ENCODE measurements at regions not wholly inside any gene's neighbourhood (a gene's known extent, or its start where the extent isn't known, plus 50 kb on each side); places are given as distances from the start of the nearest gene placed in this dataset.

GRCh38 chr10:44478040-44478439 lies 93.1 kb upstream of the CXCL12 start:
- no peak overlapping the region for H3K9ac ChIP-seq (ENCODE audit: insufficient read depth in 1 of 2, low read depth in 2 of 2, low read length in 2 of 2)
- H2AFZ ChIP-seq (ENCODE audit: low read depth, low read length), result no peak overlapping the region
- ChIA-PET POLR2A (interaction anchor here (0.7 kb wide), 1 partner anchor 16 kb away, joined by 3 read pairs; no protein-coding TSS in a partner anchor), CTCF (ENCODE audit: low intra/inter-chr PET ratio) (no interaction called here)
- no peaks in the 10 kb centered on the region for H3K9me3 ChIP-seq (replicated peaks; ENCODE audit: control insufficient read depth, insufficient read depth, low read depth, low read length)
- BruUV-seq (replicated peaks), result no TSS peak
- no peaks in the 10 kb centered on the region for H3K36me3 ChIP-seq (ENCODE audit: control insufficient read depth, insufficient read depth, low read length)
- no peaks in the 10 kb centered on the region for H3K9me1 ChIP-seq (ENCODE audit: control insufficient read depth, insufficient read depth, low read length)
- DNase-seq (ENCODE audit: extremely low read depth in 1 of 4, low spot score in 3 of 4), result peak in 3 of 4 experiments; percentile 21 to 63 (median 63)
- H3K27ac ChIP-seq (ENCODE audit: extremely low read depth, low read depth, low read length), result peak overlapping the region; percentile 60
- H3K4me1 ChIP-seq (replicated peaks in 1 of 2; ENCODE audit: control insufficient read depth in 2 of 2, insufficient read depth in 2 of 2, low read length in 2 of 2), result peaks cover 5 to 23% of the 10 kb centered on the region in 2 experiments; a peak in 4 of 5 replicates
- H3K27me3 ChIP-seq (ENCODE audit: control insufficient read depth in 2 of 2, insufficient read depth in 2 of 2, low read length in 2 of 2), result no peaks in the 10 kb centered on the region
- no peaks in the 10 kb centered on the region for H3K79me2 ChIP-seq (ENCODE audit: control insufficient read depth, insufficient read depth, low read length)
- intact Hi-C loops (cut with micrococcal nuclease), result no loop called here
- no peak overlapping the region for H3K4me3 ChIP-seq
- H3K4me2 ChIP-seq (ENCODE audit: insufficient read depth, low read length), result peak overlapping the region; percentile 13
- in situ Hi-C loops (cut with MboI), result no loop called here
- peak; percentile 92 for FAIRE-seq
- 0% methylated on average over 2 of the region's 2 CpGs for WGBS (ENCODE audit: insufficient coverage, low coverage, missing lambda C conversion rate)
- ATAC-seq, result peak; percentile 98
- no peaks in the 10 kb centered on the region for H4K20me1 ChIP-seq (replicated peaks; ENCODE audit: control insufficient read depth, insufficient read depth, low read length)
- TF ChIP-seq NUFIP1 (IDR thresholded peaks at IDR 0.05; ENCODE audit: partially characterized antibody), result no peak
- TF ChIP-seq ZNF12 (CRISPR knock-in tag; IDR thresholded peaks at IDR 0.05), result no peak
- TF ChIP-seq THRAP3 (IDR thresholded peaks at IDR 0.05; ENCODE audit: borderline replicate concordance), result no peak
- TF ChIP-seq ZNF324 (CRISPR knock-in tag; IDR thresholded peaks at IDR 0.05), result no peak
- no peak for TF ChIP-seq RBBP5 (IDR thresholded peaks at IDR 0.05; ENCODE audit: borderline replicate concordance, insufficient read depth, low read length, poor library complexity, severe bottlenecking)
- no peak for TF ChIP-seq ZMIZ1 (IDR thresholded peaks at IDR 0.05; ENCODE audit: low read depth in 2 of 2, low read length in 2 of 2)
- TF ChIP-seq SREBF1 (IDR thresholded peaks at IDR 0.05; ENCODE audit: borderline replicate concordance, low read depth, low read length), result no peak
- no peak for TF ChIP-seq CHAMP1 (IDR thresholded peaks at IDR 0.05)
- TF ChIP-seq ZZZ3 (IDR thresholded peaks at IDR 0.05), result no peak
- TF ChIP-seq CTCFL (IDR thresholded peaks at IDR 0.05; ENCODE audit: borderline replicate concordance, insufficient read depth, low read depth, low read length, poor library complexity, severe bottlenecking), result no peak
- no peak for TF ChIP-seq MLLT1 (IDR thresholded peaks at IDR 0.05)

Measured in K562 (cell line).